RWPE2 (cell line): ENCODE measurements at regions not wholly inside any gene's neighbourhood (a gene's known extent, or its start where the extent isn't known, plus 50 kb on each side); places are given as distances from the start of the nearest gene placed in this dataset.

Experiments used
- ATAC-seq: fragments of 200-7000 bp; cut with Tn5 transposase; 3 replicates; pipeline ENCODE4 v1.9.1; 2021; ENCODE audit warnings: low read depth
- DNase-seq: peaks from one replicate; pipeline ENCODE4 v3.0.0-alpha.2; 2020; ENCODE audit warnings: low spot score
- H3K27ac ChIP-seq: fragments of 450-650 bp; 2 replicates; pipeline ENCODE4 v1.5.1; 2017; ENCODE audit warnings: mild to moderate bottlenecking; ENCODE audit not compliant: poor library complexity, severe bottlenecking
- H3K27me3 ChIP-seq: fragments of 250-450 bp; sonication (Bioruptor Pico); 2 replicates; pipeline ENCODE4 v1.5.1; 2021; ENCODE audit warnings: mild to moderate bottlenecking, moderate library complexity; ENCODE audit not compliant: insufficient read depth, poor library complexity, severe bottlenecking
- H3K36me3 ChIP-seq: fragments of 250-450 bp; sonication (Bioruptor Pico); 2 replicates; pipeline ENCODE4 v1.5.1; 2020; ENCODE audit warnings: low read depth, mild to moderate bottlenecking, moderate library complexity
- H3K4me1 ChIP-seq: fragments of 250-450 bp; sonication (Bioruptor Pico); 2 replicates; pipeline ENCODE4 v1.5.1; 2021; ENCODE audit warnings: mild to moderate bottlenecking, moderate library complexity; ENCODE audit not compliant: insufficient read depth, poor library complexity, severe bottlenecking
- H3K4me3 ChIP-seq: fragments of 250-450 bp; sonication (Bioruptor Pico); 2 replicates; pipeline ENCODE4 v1.5.1; 2021; ENCODE audit warnings: mild to moderate bottlenecking, moderate library complexity; ENCODE audit not compliant: severe bottlenecking
- H3K9me3 ChIP-seq: fragments of 250-450 bp; sonication (Bioruptor Pico); 2 replicates; pipeline ENCODE4 v1.5.1; 2021; ENCODE audit warnings: mild to moderate bottlenecking, moderate library complexity; ENCODE audit not compliant: severe bottlenecking
- TF ChIP-seq, protein P1 (sequence below): fragments of 450-650 bp; IDR thresholded peaks from one replicate; pipeline ENCODE4 v1.5.1; 2017; ENCODE audit warnings: mild to moderate bottlenecking, moderate library complexity; ENCODE audit not compliant: poor library complexity, severe bottlenecking

GRCh38 chr1:80418134-80418533, 1382.6 kb upstream of the ADGRL2 start:
- DNase-seq = no peak
- ATAC-seq = no peak
- TF ChIP-seq, protein P1, sequence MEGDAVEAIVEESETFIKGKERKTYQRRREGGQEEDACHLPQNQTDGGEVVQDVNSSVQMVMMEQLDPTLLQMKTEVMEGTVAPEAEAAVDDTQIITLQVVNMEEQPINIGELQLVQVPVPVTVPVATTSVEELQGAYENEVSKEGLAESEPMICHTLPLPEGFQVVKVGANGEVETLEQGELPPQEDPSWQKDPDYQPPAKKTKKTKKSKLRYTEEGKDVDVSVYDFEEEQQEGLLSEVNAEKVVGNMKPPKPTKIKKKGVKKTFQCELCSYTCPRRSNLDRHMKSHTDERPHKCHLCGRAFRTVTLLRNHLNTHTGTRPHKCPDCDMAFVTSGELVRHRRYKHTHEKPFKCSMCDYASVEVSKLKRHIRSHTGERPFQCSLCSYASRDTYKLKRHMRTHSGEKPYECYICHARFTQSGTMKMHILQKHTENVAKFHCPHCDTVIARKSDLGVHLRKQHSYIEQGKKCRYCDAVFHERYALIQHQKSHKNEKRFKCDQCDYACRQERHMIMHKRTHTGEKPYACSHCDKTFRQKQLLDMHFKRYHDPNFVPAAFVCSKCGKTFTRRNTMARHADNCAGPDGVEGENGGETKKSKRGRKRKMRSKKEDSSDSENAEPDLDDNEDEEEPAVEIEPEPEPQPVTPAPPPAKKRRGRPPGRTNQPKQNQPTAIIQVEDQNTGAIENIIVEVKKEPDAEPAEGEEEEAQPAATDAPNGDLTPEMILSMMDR = no peak
- Histone ChIP-seq H3K9me3 (no peaks in the 10 kb centered on the region), H3K27me3 (no peaks in the 10 kb centered on the region), H3K36me3 (no peaks in the 10 kb centered on the region), H3K4me1 (peaks cover 14% of the 10 kb centered on the region), H3K27ac (peak overlapping the region; percentile 42), H3K4me3 (no peak overlapping the region)

DNA sequence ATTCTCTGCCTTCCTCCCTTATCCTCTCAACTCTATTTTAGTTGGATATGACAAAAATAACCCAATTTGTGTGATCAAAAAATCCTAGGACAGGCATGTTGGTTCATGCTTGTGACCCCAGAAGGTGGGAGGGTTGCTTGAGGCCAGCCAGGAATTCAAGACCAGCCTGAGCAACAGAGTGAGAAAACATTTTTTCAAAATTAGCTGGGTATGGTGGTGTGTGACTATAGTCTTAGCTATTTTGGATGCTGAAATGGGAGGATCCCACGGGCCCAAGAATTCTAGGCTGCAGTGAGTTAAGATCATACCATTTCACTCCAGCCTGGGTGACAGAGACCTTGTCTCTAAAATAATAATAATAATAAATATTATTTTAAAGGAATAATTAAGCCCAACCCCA, 1383.1 kb upstream of the ADGRL2 start:
- peak; percentile 99 for ATAC-seq
- no peaks in the 10 kb centered on the region for H3K9me3 ChIP-seq

DNA sequence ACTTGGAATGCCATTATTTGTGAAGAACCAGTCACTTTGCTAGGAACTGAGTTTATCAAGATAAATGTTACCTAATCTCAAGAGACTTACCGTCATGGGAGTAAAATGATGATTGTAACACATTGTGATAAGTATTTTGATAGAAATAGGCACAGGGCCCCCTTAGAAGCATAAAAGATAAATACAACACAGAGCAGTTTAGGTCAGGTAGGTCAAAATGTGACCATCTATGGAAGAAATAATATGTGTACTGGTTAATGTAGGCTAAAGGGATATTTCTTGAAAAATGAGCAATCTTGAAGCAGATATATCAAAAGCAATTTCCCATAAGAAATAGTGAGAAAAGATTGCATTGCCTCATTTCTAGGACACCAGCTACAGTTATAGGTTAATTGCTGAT, 1386.8 kb upstream of the ADGRL2 start:
- no peaks in the 10 kb centered on the region for H3K9me3 ChIP-seq
- no peak overlapping the region for H3K27ac ChIP-seq
- no peak for DNase-seq
- no peaks in the 10 kb centered on the region for H3K36me3 ChIP-seq
- TF ChIP-seq, protein P1 = no peak
- H3K27me3 ChIP-seq = no peaks in the 10 kb centered on the region
- no peak overlapping the region for H3K4me3 ChIP-seq
- no peak for ATAC-seq
- H3K4me1 ChIP-seq = peaks cover 14% of the 10 kb centered on the region

More for the DNA sequence above, 1383.1 kb upstream of the ADGRL2 start:
- H3K36me3 ChIP-seq = no peaks in the 10 kb centered on the region
- no peak overlapping the region for H3K4me3 ChIP-seq
- peak overlapping the region; percentile 42 for H3K27ac ChIP-seq
- peak; percentile 55 for DNase-seq
- H3K4me1 ChIP-seq = peaks cover 14% of the 10 kb centered on the region
- no peaks in the 10 kb centered on the region for H3K27me3 ChIP-seq
- TF ChIP-seq, protein P1 = no peak

DNA sequence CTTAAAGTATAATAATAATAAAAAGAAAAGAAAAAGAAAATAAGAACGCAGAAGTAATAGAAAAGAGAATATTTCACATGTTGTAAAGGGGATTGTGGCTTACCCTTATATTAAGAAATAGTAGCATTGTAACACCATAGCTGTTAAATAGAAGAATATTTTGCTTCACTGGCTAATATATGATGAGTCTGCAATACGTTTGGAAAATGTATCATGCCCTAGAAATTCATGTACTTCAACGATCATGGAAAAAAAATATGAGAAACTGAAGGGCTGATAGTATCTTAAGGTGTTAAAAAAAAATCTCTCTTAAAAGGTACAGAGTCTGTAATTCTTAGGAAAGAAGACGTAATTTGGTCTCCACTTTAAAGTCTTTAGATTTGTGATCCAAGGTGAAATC, 1390.5 kb upstream of the ADGRL2 start:
- Histone ChIP-seq H3K27me3 (no peaks in the 10 kb centered on the region), H3K27ac (no peak overlapping the region), H3K36me3 (no peaks in the 10 kb centered on the region), H3K4me1 (no peaks in the 10 kb centered on the region), H3K4me3 (no peak overlapping the region), H3K9me3 (no peaks in the 10 kb centered on the region)
- ATAC-seq (no peak), DNase-seq (no peak)
- TF ChIP-seq, protein P1 = no peak

- TF ChIP-seq, protein P1 = no peak
- DNase-seq (no peak), ATAC-seq (no peak)
- no peaks in the 10 kb centered on the region for H3K4me1 ChIP-seq
- H3K4me3 ChIP-seq = no peak overlapping the region
- no peaks in the 10 kb centered on the region for H3K27me3 ChIP-seq
- H3K9me3 ChIP-seq = no peaks in the 10 kb centered on the region
- no peaks in the 10 kb centered on the region for H3K36me3 ChIP-seq
- no peak overlapping the region for H3K27ac ChIP-seq
These were observed 1397.0 kb upstream of the ADGRL4 start for GRCh38 chr1:80403471-80403893.
